IPS-18c (cell line): ENCODE measurements at regions not wholly inside any gene's neighbourhood (a gene's known extent, or its start where the extent isn't known, plus 50 kb on each side); places are given as distances from the start of the nearest gene placed in this dataset.

Experiments
- H3K4me3 ChIP-seq: 2 replicates; pipeline ENCODE4 v1.7.0; 2013; ENCODE audit warnings: low read depth, mild to moderate bottlenecking, low read length, moderate library complexity; ENCODE audit not compliant: insufficient read depth
- H3K9me3 ChIP-seq: one replicate; pipeline ENCODE4 v1.6.1; 2013; ENCODE audit warnings: mild to moderate bottlenecking, low read length, moderate library complexity; ENCODE audit not compliant: control insufficient read depth, insufficient read depth

- H3K9me3 ChIP-seq: peaks cover 4% of the 10 kb centered on the region
- H3K4me3 ChIP-seq: no peak overlapping the region
These were observed 870.7 kb upstream of the ADGRL2 start for GRCh38 chr1:80929868-80930508.

GRCh38 chr1:80926531-80926930 is 874.2 kb upstream of the ADGRL2 start:
- no peak overlapping the region for H3K4me3 ChIP-seq
- peaks cover 4% of the 10 kb centered on the region for H3K9me3 ChIP-seq

- H3K9me3 ChIP-seq: peaks cover 4% of the 10 kb centered on the region
- H3K4me3 ChIP-seq: no peak overlapping the region
These were observed 875.5 kb upstream of the ADGRL2 start for GRCh38 chr1:80925130-80925805.

- H3K4me3 ChIP-seq: no peak overlapping the region
- H3K9me3 ChIP-seq: no peaks in the 10 kb centered on the region
These were observed 876.4 kb upstream of the ADGRL2 start for GRCh38 chr1:80924290-80924689.

GRCh38 chr1:80922906-80923305 is 877.8 kb upstream of the ADGRL2 start:
- H3K9me3 ChIP-seq: no peaks in the 10 kb centered on the region
- no peak overlapping the region for H3K4me3 ChIP-seq

GRCh38 chr1:80919426-80919825 is 881.3 kb upstream of the ADGRL2 start:
- no peaks in the 10 kb centered on the region for H3K9me3 ChIP-seq
- no peak overlapping the region for H3K4me3 ChIP-seq

GRCh38 chr1:80918380-80918779 is 882.4 kb upstream of the ADGRL2 start:
- Histone ChIP-seq H3K4me3 (no peak overlapping the region), H3K9me3 (no peaks in the 10 kb centered on the region)

- Histone ChIP-seq H3K9me3 (no peaks in the 10 kb centered on the region), H3K4me3 (no peak overlapping the region)
These were observed 882.9 kb upstream of the ADGRL2 start for GRCh38 chr1:80917826-80918225.

GRCh38 chr1:80917225-80917624 is 883.5 kb upstream of the ADGRL2 start:
- Histone ChIP-seq H3K9me3 (no peaks in the 10 kb centered on the region), H3K4me3 (no peak overlapping the region)

- Histone ChIP-seq H3K4me3 (no peak overlapping the region), H3K9me3 (no peaks in the 10 kb centered on the region)
These were observed 885.2 kb upstream of the ADGRL2 start for GRCh38 chr1:80915491-80915890.

GRCh38 chr1:80910426-80910825 is 890.3 kb upstream of the ADGRL2 start:
- no peak overlapping the region for H3K4me3 ChIP-seq
- H3K9me3 ChIP-seq: no peaks in the 10 kb centered on the region

- Histone ChIP-seq H3K9me3 (no peaks in the 10 kb centered on the region), H3K4me3 (no peak overlapping the region)
These were observed 891.5 kb upstream of the ADGRL2 start for GRCh38 chr1:80909172-80909784.

- Histone ChIP-seq H3K9me3 (no peaks in the 10 kb centered on the region), H3K4me3 (no peak overlapping the region)
These were observed 903.9 kb upstream of the ADGRL2 start for GRCh38 chr1:80896781-80897356.

- no peak overlapping the region for H3K4me3 ChIP-seq
These were observed 905.8 kb upstream of the ADGRL2 start for GRCh38 chr1:80894921-80895320.

GRCh38 chr1:80893115-80893514 is 907.6 kb upstream of the ADGRL2 start:
- Histone ChIP-seq H3K4me3 (no peak overlapping the region), H3K9me3 (no peaks in the 10 kb centered on the region)

More at GRCh38 chr1:80894921-80895320, 905.8 kb upstream of the ADGRL2 start:
- H3K9me3 ChIP-seq: no peaks in the 10 kb centered on the region

GRCh38 chr1:80892539-80892938 is 908.2 kb upstream of the ADGRL2 start:
- Histone ChIP-seq H3K4me3 (no peak overlapping the region), H3K9me3 (no peaks in the 10 kb centered on the region)

GRCh38 chr1:80891871-80892270 is 908.9 kb upstream of the ADGRL2 start:
- Histone ChIP-seq H3K9me3 (no peaks in the 10 kb centered on the region), H3K4me3 (no peak overlapping the region)

GRCh38 chr1:80882553-80882952 is 918.2 kb upstream of the ADGRL2 start:
- H3K4me3 ChIP-seq: no peak overlapping the region

More at GRCh38 chr1:80882553-80882952, 918.2 kb upstream of the ADGRL2 start:
- no peaks in the 10 kb centered on the region for H3K9me3 ChIP-seq
